WTC11 (cell line): ENCODE measurements at regions not wholly inside any gene's neighbourhood (a gene's known extent, or its start where the extent isn't known, plus 50 kb on each side); places are given as distances from the start of the nearest gene placed in this dataset.

Experiments
- ATF1 ChIP-seq: sonication (generic); formaldehyde crosslinking; IDR thresholded peaks from 2 replicates; pipeline ENCODE4 v1.8.1; 2023; ENCODE audit warnings: mild to moderate bottlenecking, moderate library complexity, missing genetic modification reagents
- CTCF ChIP-seq: fragments of 200-600 bp; IDR thresholded peaks from 2 replicates; pipeline ENCODE4 v1.8.0; 2022; ENCODE audit warnings: antibody characterized with exemption
- ETV6 ChIP-seq: sonication (generic); formaldehyde crosslinking; IDR thresholded peaks from 2 replicates; pipeline ENCODE4 v1.8.1; 2022; ENCODE audit warnings: mild to moderate bottlenecking, missing genetic modification reagents
- JAZF1 ChIP-seq: fragments of 250-450 bp; sonication (Bioruptor Pico); IDR thresholded peaks from 2 replicates; pipeline ENCODE4 v1.9.0; 2021; ENCODE audit warnings: moderate library complexity, mild to moderate bottlenecking, inconsistent platforms
- MAX ChIP-seq: sonication (generic); formaldehyde crosslinking; IDR thresholded peaks from 2 replicates; pipeline ENCODE4 v1.8.0; 2022; ENCODE audit warnings: mild to moderate bottlenecking, missing genetic modification reagents
- RORB ChIP-seq: fragments of 250-450 bp; sonication (Bioruptor Pico); IDR thresholded peaks from 2 replicates; pipeline ENCODE4 v1.9.0; 2021; ENCODE audit warnings: mild to moderate bottlenecking
- TEAD1 ChIP-seq: sonication (generic); formaldehyde crosslinking; IDR thresholded peaks from 2 replicates; pipeline ENCODE4 v1.8.0; 2022; ENCODE audit warnings: mild to moderate bottlenecking, missing genetic modification reagents
- TF ChIP-seq, protein P1 (sequence below): sonication (generic); formaldehyde crosslinking; IDR thresholded peaks from 2 replicates; pipeline ENCODE4 v1.8.1; 2023; ENCODE audit warnings: mild to moderate bottlenecking, missing genetic modification reagents

GRCh38 chr22:27170491-27170890 is 513.1 kb downstream of the MIAT start:
- TF ChIP-seq TEAD1 (CRISPR knock-in tag) (no peak), JAZF1 (CRISPR knock-in tag) (no peak), ETV6 (CRISPR knock-in tag) (no peak), CTCF (no peak), RORB (no peak), ATF1 (CRISPR knock-in tag) (no peak), MAX (CRISPR knock-in tag) (no peak)
- TF ChIP-seq, protein P1, sequence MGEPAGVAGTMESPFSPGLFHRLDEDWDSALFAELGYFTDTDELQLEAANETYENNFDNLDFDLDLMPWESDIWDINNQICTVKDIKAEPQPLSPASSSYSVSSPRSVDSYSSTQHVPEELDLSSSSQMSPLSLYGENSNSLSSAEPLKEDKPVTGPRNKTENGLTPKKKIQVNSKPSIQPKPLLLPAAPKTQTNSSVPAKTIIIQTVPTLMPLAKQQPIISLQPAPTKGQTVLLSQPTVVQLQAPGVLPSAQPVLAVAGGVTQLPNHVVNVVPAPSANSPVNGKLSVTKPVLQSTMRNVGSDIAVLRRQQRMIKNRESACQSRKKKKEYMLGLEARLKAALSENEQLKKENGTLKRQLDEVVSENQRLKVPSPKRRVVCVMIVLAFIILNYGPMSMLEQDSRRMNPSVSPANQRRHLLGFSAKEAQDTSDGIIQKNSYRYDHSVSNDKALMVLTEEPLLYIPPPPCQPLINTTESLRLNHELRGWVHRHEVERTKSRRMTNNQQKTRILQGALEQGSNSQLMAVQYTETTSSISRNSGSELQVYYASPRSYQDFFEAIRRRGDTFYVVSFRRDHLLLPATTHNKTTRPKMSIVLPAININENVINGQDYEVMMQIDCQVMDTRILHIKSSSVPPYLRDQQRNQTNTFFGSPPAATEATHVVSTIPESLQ, result no peak
